Activated CD8-positive, alpha-beta memory T cell treated with anti-CD3 and anti-CD28 coated beads for 24 hours (primary cell): ENCODE measurements at regions not wholly inside any gene's neighbourhood (a gene's known extent, or its start where the extent isn't known, plus 50 kb on each side); places are given as distances from the start of the nearest gene placed in this dataset.

ENCODE experiments used
- DNase-seq: peaks from one replicate; pipeline ENCODE4 v3.0.0-alpha.2; 2020

GRCh38 chr1:208420696-208421095 is 176.5 kb upstream of the PLXNA2 start:
- no peak for DNase-seq

GRCh38 chr1:208421486-208421885 is 177.3 kb upstream of the PLXNA2 start:
- DNase-seq = no peak

- DNase-seq = no peak
Measured at GRCh38 chr1:208423526-208423925, 179.3 kb upstream of the PLXNA2 start.

- no peak for DNase-seq
Measured at GRCh38 chr1:208425096-208425495, 180.9 kb upstream of the PLXNA2 start.

GRCh38 chr1:208430220-208430619 is 186.0 kb upstream of the PLXNA2 start:
- DNase-seq = no peak

GRCh38 chr1:208431721-208432120 is 187.5 kb upstream of the PLXNA2 start:
- DNase-seq = no peak

- DNase-seq = no peak
Measured at GRCh38 chr1:208432346-208432745, 188.2 kb upstream of the PLXNA2 start.

GRCh38 chr1:208433086-208433485 is 188.9 kb upstream of the PLXNA2 start:
- DNase-seq = no peak

GRCh38 chr1:208433971-208434370 is 189.8 kb upstream of the PLXNA2 start:
- no peak for DNase-seq

GRCh38 chr1:208437401-208437800 is 193.2 kb upstream of the PLXNA2 start:
- DNase-seq = no peak

GRCh38 chr1:208438112-208438699 is 194.0 kb upstream of the PLXNA2 start:
- no peak for DNase-seq

GRCh38 chr1:208445758-208446203 is 201.6 kb upstream of the PLXNA2 start:
- no peak for DNase-seq

GRCh38 chr1:208446271-208446691 is 202.1 kb upstream of the PLXNA2 start:
- DNase-seq = no peak

GRCh38 chr1:208448425-208448824 is 204.2 kb upstream of the PLXNA2 start:
- no peak for DNase-seq

- no peak for DNase-seq
Measured at GRCh38 chr1:208449951-208450350, 205.8 kb upstream of the PLXNA2 start.

- DNase-seq = no peak
Measured at GRCh38 chr1:208450958-208451357, 206.8 kb upstream of the PLXNA2 start.

GRCh38 chr1:208455821-208456220 is 211.6 kb upstream of the PLXNA2 start:
- DNase-seq = no peak

GRCh38 chr1:208456487-208456886 is 212.3 kb upstream of the PLXNA2 start:
- DNase-seq = no peak

GRCh38 chr1:208460823-208461222 is 216.6 kb upstream of the PLXNA2 start:
- DNase-seq = no peak

GRCh38 chr1:208461680-208462079 is 217.5 kb upstream of the PLXNA2 start:
- no peak for DNase-seq

GRCh38 chr1:208462761-208463160 is 218.6 kb upstream of the PLXNA2 start:
- no peak for DNase-seq

- no peak for DNase-seq
Measured at GRCh38 chr1:208465266-208465665, 221.1 kb upstream of the PLXNA2 start.

GRCh38 chr1:208465786-208466590 is 221.8 kb upstream of the PLXNA2 start:
- no peak for DNase-seq

- DNase-seq = no peak
Measured at GRCh38 chr1:208467151-208467780, 223.1 kb upstream of the PLXNA2 start.
